ENCODE measurements at regions not wholly inside any gene's neighbourhood (a gene's known extent, or its start where the extent isn't known, plus 50 kb on each side); places are given as distances from the start of the nearest gene placed in this dataset.

GRCh38 chr2:128490881-128491691 lies 172.4 kb upstream of the HS6ST1 start:
- DNase-seq (ENCODE audit: low read depth) = no peak
- TF ChIP-seq CTCF (IDR thresholded peaks at IDR 0.05; ENCODE audit: insufficient read depth, low read length) = no peak
- H3K4me3 ChIP-seq (ENCODE audit: low read depth, low read length) = no peak overlapping the region

GRCh38 chr2:128491692-128492244 lies 173.1 kb upstream of the HS6ST1 start:
- TF ChIP-seq CTCF (IDR thresholded peaks at IDR 0.05; ENCODE audit: insufficient read depth, low read length) = no peak
- H3K4me3 ChIP-seq (ENCODE audit: low read depth, low read length) = no peak overlapping the region
- no peak for DNase-seq (ENCODE audit: low read depth)

- DNase-seq (ENCODE audit: low read depth) = no peak
- no peak for TF ChIP-seq CTCF (IDR thresholded peaks at IDR 0.05; ENCODE audit: insufficient read depth, low read length)
- H3K4me3 ChIP-seq (ENCODE audit: low read depth, low read length) = no peak overlapping the region
These were observed 174.5 kb upstream of the HS6ST1 start for GRCh38 chr2:128492966-128493811.

- TF ChIP-seq CTCF (IDR thresholded peaks at IDR 0.05; ENCODE audit: insufficient read depth, low read length) = no peak
- H3K4me3 ChIP-seq (ENCODE audit: low read depth, low read length) = no peak overlapping the region
- no peak for DNase-seq (ENCODE audit: low read depth)
These were observed 175.2 kb upstream of the HS6ST1 start for GRCh38 chr2:128493880-128494279.

- TF ChIP-seq CTCF (IDR thresholded peaks at IDR 0.05; ENCODE audit: insufficient read depth, low read length) = no peak
- no peak overlapping the region for H3K4me3 ChIP-seq (ENCODE audit: low read depth, low read length)
- DNase-seq (ENCODE audit: low read depth) = no peak
These were observed 175.6 kb upstream of the HS6ST1 start for GRCh38 chr2:128494307-128494639.

- peak; percentile 90 for DNase-seq (ENCODE audit: low read depth)
- TF ChIP-seq CTCF (IDR thresholded peaks at IDR 0.05; ENCODE audit: insufficient read depth, low read length) = no peak
- H3K4me3 ChIP-seq (ENCODE audit: low read depth, low read length) = no peak overlapping the region
These were observed 176.1 kb upstream of the HS6ST1 start for GRCh38 chr2:128494640-128495321.

Measured in fibroblast of the aortic adventitia (primary cell).